ENCODE measurements at regions not wholly inside any gene's neighbourhood (a gene's known extent, or its start where the extent isn't known, plus 50 kb on each side); places are given as distances from the start of the nearest gene placed in this dataset.

GRCh38 chr9:18109675-18110074 is 364.3 kb upstream of the ADAMTSL1 start:
- no peaks in the 10 kb centered on the region for H3K4me1 ChIP-seq (ENCODE audit: control insufficient read depth, extremely low read depth, insufficient read depth, low read length)

GRCh38 chr9:18111146-18111545 is 362.8 kb upstream of the ADAMTSL1 start:
- Histone ChIP-seq H3K4me3 (replicated peaks in 1 of 4; ENCODE audit: control extremely low read depth in 1 of 4, insufficient read depth in 1 of 4, low read depth in 3 of 4, low read length in 4 of 4) (no peak overlapping the region), H4K20me1 (ENCODE audit: control insufficient read depth, extremely low read depth, insufficient read depth, low read length) (no peaks in the 10 kb centered on the region), H3K27ac (ENCODE audit: insufficient read depth, low read length) (no peak overlapping the region), H3K4me1 (ENCODE audit: control insufficient read depth, extremely low read depth, insufficient read depth, low read length) (no peaks in the 10 kb centered on the region), H3K9me3 (ENCODE audit: control insufficient read depth, insufficient read depth, low read depth, low read length) (no peaks in the 10 kb centered on the region), H3K4me2 (ENCODE audit: extremely low read depth, insufficient read depth, low read length) (no peak overlapping the region), H2AFZ (ENCODE audit: low read length) (no peak overlapping the region), H3K79me2 (ENCODE audit: control insufficient read depth, insufficient read depth, low read length) (no peaks in the 10 kb centered on the region), H3K27me3 (ENCODE audit: control insufficient read depth, insufficient read depth, low read length) (no peaks in the 10 kb centered on the region), H3K9ac (ENCODE audit: insufficient read depth, low read length) (no peak overlapping the region), H3K36me3 (ENCODE audit: control insufficient read depth, insufficient read depth, low read length) (no peaks in the 10 kb centered on the region)
- no peak for DNase-seq (ENCODE audit: low read depth in 2 of 2)
- no peak for TF ChIP-seq CTCF (conservative IDR thresholded peaks at IDR 0.05 in 1 of 2, IDR thresholded peaks at IDR 0.05 in 1 of 2; ENCODE audit: low read depth in 1 of 2, low read length in 2 of 2)
- no peak for TF ChIP-seq EZH2 (IDR thresholded peaks at IDR 0.05; ENCODE audit: low read length, missing control alignments)

More at GRCh38 chr9:18109675-18110074, 364.3 kb upstream of the ADAMTSL1 start:
- H3K4me2 ChIP-seq (ENCODE audit: extremely low read depth, insufficient read depth, low read length): no peak overlapping the region
- H3K4me3 ChIP-seq (replicated peaks in 1 of 4; ENCODE audit: control extremely low read depth in 1 of 4, insufficient read depth in 1 of 4, low read depth in 3 of 4, low read length in 4 of 4): no peak overlapping the region
- no peaks in the 10 kb centered on the region for H3K9me3 ChIP-seq (ENCODE audit: control insufficient read depth, insufficient read depth, low read depth, low read length)
- H4K20me1 ChIP-seq (ENCODE audit: control insufficient read depth, extremely low read depth, insufficient read depth, low read length): no peaks in the 10 kb centered on the region
- TF ChIP-seq CTCF (conservative IDR thresholded peaks at IDR 0.05 in 1 of 2, IDR thresholded peaks at IDR 0.05 in 1 of 2; ENCODE audit: low read depth in 1 of 2, low read length in 2 of 2) (no peak), EZH2 (IDR thresholded peaks at IDR 0.05; ENCODE audit: low read length, missing control alignments) (no peak)
- H3K27ac ChIP-seq (ENCODE audit: insufficient read depth, low read length): no peak overlapping the region
- H3K79me2 ChIP-seq (ENCODE audit: control insufficient read depth, insufficient read depth, low read length): no peaks in the 10 kb centered on the region
- no peak overlapping the region for H2AFZ ChIP-seq (ENCODE audit: low read length)
- no peaks in the 10 kb centered on the region for H3K36me3 ChIP-seq (ENCODE audit: control insufficient read depth, insufficient read depth, low read length)
- H3K9ac ChIP-seq (ENCODE audit: insufficient read depth, low read length): no peak overlapping the region
- no peaks in the 10 kb centered on the region for H3K27me3 ChIP-seq (ENCODE audit: control insufficient read depth, insufficient read depth, low read length)
- DNase-seq (ENCODE audit: low read depth in 2 of 2): no peak

GRCh38 chr9:18114559-18115475 is 359.1 kb upstream of the ADAMTSL1 start:
- Histone ChIP-seq H3K4me3 (replicated peaks in 1 of 4; ENCODE audit: control extremely low read depth in 1 of 4, insufficient read depth in 1 of 4, low read depth in 3 of 4, low read length in 4 of 4) (no peak overlapping the region), H3K27me3 (ENCODE audit: control insufficient read depth, insufficient read depth, low read length) (no peaks in the 10 kb centered on the region), H3K4me1 (ENCODE audit: control insufficient read depth, extremely low read depth, insufficient read depth, low read length) (no peaks in the 10 kb centered on the region), H3K79me2 (ENCODE audit: control insufficient read depth, insufficient read depth, low read length) (no peaks in the 10 kb centered on the region), H3K36me3 (ENCODE audit: control insufficient read depth, insufficient read depth, low read length) (no peaks in the 10 kb centered on the region), H4K20me1 (ENCODE audit: control insufficient read depth, extremely low read depth, insufficient read depth, low read length) (no peaks in the 10 kb centered on the region), H3K27ac (ENCODE audit: insufficient read depth, low read length) (no peak overlapping the region), H3K9ac (ENCODE audit: insufficient read depth, low read length) (no peak overlapping the region), H3K9me3 (ENCODE audit: control insufficient read depth, insufficient read depth, low read depth, low read length) (no peaks in the 10 kb centered on the region), H3K4me2 (ENCODE audit: extremely low read depth, insufficient read depth, low read length) (no peak overlapping the region), H2AFZ (ENCODE audit: low read length) (no peak overlapping the region)
- no peak for DNase-seq (ENCODE audit: low read depth in 2 of 2)
- TF ChIP-seq EZH2 (IDR thresholded peaks at IDR 0.05; ENCODE audit: low read length, missing control alignments): no peak
- TF ChIP-seq CTCF (conservative IDR thresholded peaks at IDR 0.05 in 1 of 2, IDR thresholded peaks at IDR 0.05 in 1 of 2; ENCODE audit: low read depth in 1 of 2, low read length in 2 of 2): no peak
